Smooth muscle cell of the brain vasculature (primary cell): ENCODE measurements at regions not wholly inside any gene's neighbourhood (a gene's known extent, or its start where the extent isn't known, plus 50 kb on each side); places are given as distances from the start of the nearest gene placed in this dataset.
"Not testable (repeated sequence)": the region's sequence is repeated elsewhere in the genome, so short reads cannot be mapped to it uniquely, and the experiment has no call there.

Experiments used
- DNase-seq: peaks from one replicate; pipeline ENCODE4 v3.0.0-alpha.2; 2012; ENCODE audit warnings: low read depth, low spot score

DNA sequence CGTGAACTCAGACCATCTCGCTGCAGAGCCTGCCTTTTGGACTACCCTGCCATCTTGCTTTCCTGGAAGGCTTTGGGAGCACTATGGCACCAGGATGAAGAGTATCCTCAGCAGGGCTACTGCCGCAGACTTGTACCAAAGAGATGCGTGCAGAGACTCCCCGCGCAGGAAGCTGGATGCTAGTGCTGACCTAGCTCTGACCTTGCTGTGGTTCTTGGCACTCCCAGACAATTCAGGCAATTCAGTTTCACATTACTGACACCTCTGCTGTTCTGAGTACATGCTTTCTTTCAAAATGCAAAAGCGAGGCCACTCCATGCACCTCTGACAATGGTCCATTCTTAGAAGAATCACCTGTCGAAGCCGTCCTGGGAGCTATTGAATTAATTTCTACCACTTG is 251.5 kb upstream of the MEX3C start:
- no peak for DNase-seq

DNA sequence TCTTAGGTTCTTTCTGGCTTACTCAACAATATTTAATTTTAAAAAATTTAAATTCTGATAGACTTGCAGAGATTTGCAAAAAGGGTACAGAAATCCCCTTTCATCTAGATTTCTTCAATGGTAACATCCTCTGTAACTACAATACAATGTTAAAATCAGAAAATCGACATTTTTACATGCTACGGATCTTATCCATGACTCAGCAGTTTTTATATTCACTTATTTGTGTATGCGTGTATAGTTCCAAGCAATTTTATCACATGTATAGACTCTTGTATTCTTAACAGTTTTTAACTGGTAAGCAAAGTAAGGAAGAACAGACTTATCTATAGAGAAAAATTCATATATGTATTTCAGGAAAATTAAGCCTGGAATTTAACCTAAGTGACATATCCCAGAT is 256.1 kb upstream of the MEX3C start:
- no peak for DNase-seq

- DNase-seq: no peak
These were observed 261.4 kb upstream of the MEX3C start for GRCh38 chr18:51458861-51459260.

GRCh38 chr18:51461956-51462355 is 264.5 kb upstream of the MEX3C start:
- no peak for DNase-seq

- no peak for DNase-seq
These were observed 266.1 kb upstream of the MEX3C start for GRCh38 chr18:51463483-51464136.

GRCh38 chr18:51478908-51479307 is 281.4 kb upstream of the MEX3C start:
- DNase-seq: no peak

- DNase-seq: no peak
These were observed 282.3 kb upstream of the MEX3C start for GRCh38 chr18:51479736-51480135.

DNA sequence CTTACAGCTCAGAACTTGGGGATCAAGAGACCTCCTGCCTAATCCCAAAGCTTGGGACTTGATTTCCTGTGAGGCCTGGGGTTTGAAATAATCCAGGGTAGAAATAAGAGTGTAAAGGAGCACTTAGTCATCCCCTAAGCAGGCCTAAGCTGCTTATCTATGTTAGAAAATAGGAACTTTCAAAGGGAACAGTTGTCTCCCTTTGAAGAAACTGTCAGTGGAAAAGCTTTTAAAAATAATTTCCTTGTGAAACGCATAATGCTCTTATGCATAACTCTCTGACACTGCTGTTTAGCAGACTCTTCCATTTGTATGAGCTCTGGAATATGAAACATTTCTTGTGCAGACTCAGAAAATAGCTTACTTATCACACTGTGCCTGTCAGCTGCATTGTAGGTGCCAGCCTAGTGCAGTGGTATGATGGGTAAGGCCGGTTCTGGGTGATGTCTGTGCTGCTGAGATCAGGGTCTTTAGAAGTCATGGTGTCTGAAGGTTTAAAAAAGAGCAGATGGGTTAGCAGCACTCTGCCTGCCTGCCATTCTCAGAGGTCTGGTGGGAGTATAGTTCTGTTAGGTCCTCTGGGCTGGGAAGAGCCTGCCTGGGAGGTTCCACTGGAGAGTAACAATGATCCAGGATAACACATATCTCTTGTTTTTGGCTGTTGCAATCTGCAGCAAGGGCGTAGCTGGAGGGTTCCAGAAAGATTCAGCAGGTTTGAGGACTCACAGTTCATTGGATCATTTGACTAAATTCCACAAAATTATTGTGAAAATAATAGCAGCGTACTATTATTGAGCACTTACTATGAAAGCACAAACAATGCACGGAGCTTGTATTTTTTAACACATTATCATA is 283.2 kb upstream of the MEX3C start:
- no peak for DNase-seq

- DNase-seq: no peak
These were observed 289.4 kb upstream of the MEX3C start for GRCh38 chr18:51486735-51487366.

DNA sequence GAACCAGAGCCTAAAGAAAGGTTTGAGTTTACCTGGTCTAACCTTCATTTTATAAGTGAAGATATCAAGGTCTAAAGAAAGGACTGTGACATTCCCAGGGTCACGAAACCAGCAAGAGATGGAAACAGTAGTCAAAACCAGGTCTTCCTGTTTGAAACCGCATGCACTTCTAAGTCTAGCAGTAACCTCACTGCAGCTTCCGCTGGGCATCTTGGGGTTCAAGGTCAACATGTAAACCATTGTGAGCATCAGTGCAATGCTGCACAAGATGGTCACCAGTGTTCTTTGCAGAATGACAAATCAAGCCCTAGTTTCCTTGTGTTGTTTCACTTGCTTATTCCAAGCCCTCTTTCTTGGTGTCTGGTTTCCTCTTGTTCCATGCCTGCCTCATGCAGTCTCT is 292.9 kb upstream of the MEX3C start:
- no peak for DNase-seq

- no peak for DNase-seq
These were observed 293.4 kb upstream of the MEX3C start for GRCh38 chr18:51490860-51491259.

- no peak for DNase-seq
These were observed 294.3 kb upstream of the MEX3C start for GRCh38 chr18:51491678-51492372.

- no peak for DNase-seq
These were observed 300.8 kb upstream of the MEX3C start for GRCh38 chr18:51498085-51498855.

DNA sequence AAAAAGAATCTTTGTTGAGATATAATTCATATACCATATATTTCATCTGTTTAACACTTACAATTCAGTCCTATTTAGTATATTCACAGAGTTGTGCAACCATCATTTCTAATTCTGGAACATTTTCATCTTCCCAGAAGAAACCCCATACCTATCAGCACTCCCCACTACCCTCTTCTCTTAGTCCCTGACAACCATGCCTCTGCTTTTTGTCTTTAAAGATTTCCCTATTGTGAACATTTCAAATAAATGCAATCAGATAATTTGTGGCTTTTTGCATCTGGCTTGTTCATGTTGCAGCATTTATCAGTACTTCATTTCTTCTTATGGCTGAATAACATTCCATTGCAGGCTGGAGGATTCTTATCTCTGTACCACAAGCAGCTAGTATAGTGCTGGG is 305.9 kb upstream of the MEX3C start:
- no peak for DNase-seq

DNA sequence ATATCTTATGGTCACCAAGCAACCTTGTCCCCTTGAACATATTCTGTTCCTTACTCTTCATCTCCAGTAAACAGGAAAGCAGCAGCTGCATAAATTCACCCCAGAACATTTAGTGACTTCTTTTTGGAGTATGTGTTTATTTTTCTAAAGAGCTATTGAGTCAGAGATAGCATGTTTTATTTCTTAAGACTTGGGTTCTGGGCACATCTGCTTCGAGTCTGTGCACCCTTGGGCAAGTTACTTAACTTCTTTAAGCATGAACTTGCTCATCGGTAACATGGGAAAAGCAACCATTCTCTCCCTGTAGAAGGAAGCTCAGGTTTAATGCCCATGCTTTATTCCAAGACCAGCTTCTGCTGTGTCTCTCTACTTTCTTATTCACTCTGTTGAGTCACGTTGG is 309.3 kb upstream of the MEX3C start:
- no peak for DNase-seq

- not testable (repeated sequence) for DNase-seq
These were observed 310.9 kb upstream of the MEX3C start for GRCh38 chr18:51508410-51508809.

- no peak for DNase-seq
These were observed 312.5 kb upstream of the MEX3C start for GRCh38 chr18:51510020-51510419.

DNA sequence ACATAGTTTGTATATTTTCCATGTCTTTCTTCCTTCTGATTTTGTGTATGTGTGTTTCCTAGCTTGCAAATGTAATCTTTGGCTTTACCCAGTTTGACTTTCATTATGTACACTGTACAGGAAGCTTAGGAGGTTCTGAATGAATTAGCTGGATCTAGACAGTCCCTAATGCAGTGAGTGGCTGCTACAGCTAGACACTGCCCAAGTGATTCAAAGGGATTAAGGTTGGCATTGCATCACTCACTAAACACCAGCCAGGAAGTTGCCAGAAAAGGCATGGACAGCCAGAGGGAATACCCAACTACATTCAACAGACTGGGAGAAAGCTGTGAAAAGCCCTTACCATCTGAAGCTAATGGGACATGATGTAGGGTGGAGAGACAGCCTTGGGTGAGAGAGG is 316.0 kb upstream of the MEX3C start:
- no peak for DNase-seq

GRCh38 chr18:51514128-51514527 is 316.6 kb upstream of the MEX3C start:
- no peak for DNase-seq

DNA sequence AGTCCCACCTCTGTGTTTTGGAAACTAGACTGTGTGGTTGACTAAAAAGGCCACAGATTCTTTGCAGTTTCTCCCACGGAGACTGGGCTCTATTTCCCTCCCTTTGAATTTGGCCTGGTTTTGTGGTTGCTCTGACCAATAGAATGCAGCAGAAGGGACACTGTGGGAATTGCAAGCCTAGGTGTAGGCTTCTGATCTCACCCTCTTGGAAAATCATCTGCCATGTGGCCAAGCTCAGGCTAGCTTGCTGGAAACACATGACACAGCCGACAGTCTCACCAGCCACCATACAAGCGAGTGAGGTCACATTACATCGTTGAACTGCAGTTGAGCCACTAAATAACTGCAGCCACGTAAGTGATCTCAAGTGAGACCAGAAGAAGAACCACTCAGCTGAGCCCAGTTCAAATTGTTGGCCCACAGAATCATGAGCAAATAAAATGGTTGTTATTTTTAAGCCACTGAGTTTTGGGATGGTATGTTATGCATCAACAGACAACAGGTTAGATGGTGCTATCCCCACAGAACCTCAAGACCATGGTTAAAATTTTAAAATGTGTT is 319.1 kb upstream of the MEX3C start:
- no peak for DNase-seq

GRCh38 chr18:51519571-51519970 is 322.1 kb upstream of the MEX3C start:
- DNase-seq: no peak
